A673 (cell line): ENCODE measurements at regions not wholly inside any gene's neighbourhood (a gene's known extent, or its start where the extent isn't known, plus 50 kb on each side); places are given as distances from the start of the nearest gene placed in this dataset.

ENCODE experiments used
- BruUV-seq: library from RNA; stranded (reverse); fragments of 400-500 nt; replicated peaks from 2 replicates; lab custom pipeline; 2021; lab: Mats Ljungman, UMichigan
- CTCF ChIA-PET: fragments of 300-600 bp; sonication (Branson Sonifier 250); formaldehyde crosslinking; loops from one replicate; lab custom pipeline; 2022; ENCODE audit warnings: antibody characterized with exemption; lab: Charles Lee
- POLR2A ChIA-PET: fragments of 300-600 bp; sonication (Branson Sonifier 250); formaldehyde crosslinking; loops from one replicate; lab custom pipeline; 2022; ENCODE audit warnings: antibody characterized with exemption; ENCODE audit not compliant: low non-redundant PET; lab: Charles Lee
- DNase-seq: peaks from one replicate; pipeline ENCODE4 v3.0.0-alpha.2; 2015; ENCODE audit warnings: low spot score
- H3K27ac ChIP-seq: fragments of 200-600 bp; sonication (generic); 2 replicates; pipeline ENCODE4 v1.5.1; 2016; ENCODE audit warnings: mixed run types, low read depth, mild to moderate bottlenecking, mixed read lengths, antibody characterized with exemption, low read length; ENCODE audit not compliant: poor library complexity, severe bottlenecking
- H3K27me3 ChIP-seq: fragments of 200-600 bp; sonication (generic); replicated peaks from 2 replicates; pipeline ENCODE4 v1.6.1; 2017; ENCODE audit warnings: mixed run types, low read depth, mild to moderate bottlenecking, mixed read lengths, antibody characterized with exemption, low read length; ENCODE audit not compliant: insufficient read depth, poor library complexity
- H3K36me3 ChIP-seq: fragments of 200-600 bp; sonication (generic); 2 replicates; pipeline ENCODE4 v1.6.1; 2016; ENCODE audit warnings: mixed run types, mild to moderate bottlenecking, mixed read lengths, antibody characterized with exemption, low read length; ENCODE audit not compliant: insufficient read depth, poor library complexity, severe bottlenecking
- H3K4me1 ChIP-seq: fragments of 200-600 bp; sonication (generic); 2 replicates; pipeline ENCODE4 v1.6.1; 2017; ENCODE audit warnings: mixed run types, mild to moderate bottlenecking, mixed read lengths, antibody characterized with exemption, low read length; ENCODE audit not compliant: insufficient read depth, poor library complexity, severe bottlenecking
- H3K4me3 ChIP-seq: fragments of 200-600 bp; sonication (generic); 2 replicates; pipeline ENCODE4 v1.5.1; 2016; ENCODE audit warnings: low read depth, mixed run types, mild to moderate bottlenecking, mixed read lengths, low read length; ENCODE audit not compliant: poor library complexity, severe bottlenecking
- H3K9me3 ChIP-seq: fragments of 200-600 bp; sonication (generic); 2 replicates; pipeline ENCODE4 v1.6.1; 2016; ENCODE audit warnings: mixed run types, low read depth, mild to moderate bottlenecking, mixed read lengths, antibody characterized with exemption, low read length; ENCODE audit not compliant: poor library complexity, severe bottlenecking
- CTCF ChIP-seq: fragments of 300-800, 200-600 bp; sonication (generic); conservative IDR thresholded peaks from 2 replicates; pipeline ENCODE4 v1.5.1; 2017; ENCODE audit warnings: low read depth, mild to moderate bottlenecking, antibody characterized with exemption, low read length, moderate library complexity, mixed read lengths
- EZH2 ChIP-seq: fragments of 200-600 bp; sonication (generic); IDR thresholded peaks from 2 replicates; pipeline ENCODE4 v1.6.1; 2017; ENCODE audit warnings: borderline replicate concordance, low read depth, mild to moderate bottlenecking, mixed read lengths, antibody characterized with exemption, low read length; ENCODE audit not compliant: poor library complexity, severe bottlenecking
- intact Hi-C: fragments of 100-400 bp; cut with micrococcal nuclease; formaldehyde crosslinking; loops from one replicate; pipeline ENCODE4 v1.10.0; 2022; ENCODE audit not compliant: unreplicated experiment

- CTCF ChIA-PET = no interaction called here
- Histone ChIP-seq H3K27ac (no peak overlapping the region), H3K9me3 (no peaks in the 10 kb centered on the region), H3K4me1 (no peaks in the 10 kb centered on the region), H3K4me3 (no peak overlapping the region), H3K27me3 (no peaks in the 10 kb centered on the region), H3K36me3 (no peaks in the 10 kb centered on the region)
- POLR2A ChIA-PET = no interaction called here
- BruUV-seq = no TSS peak
- intact Hi-C loops = no loop called here
- no peak for DNase-seq
- TF ChIP-seq EZH2 = no peak
- TF ChIP-seq CTCF = no peak
These were observed 1228.2 kb downstream of the ROBO2 start for GRCh38 chr3:78268087-78268486.

- H3K9me3 ChIP-seq = no peaks in the 10 kb centered on the region
- no peak for TF ChIP-seq CTCF
- TF ChIP-seq EZH2 = no peak
- intact Hi-C loops = no loop called here
- H3K36me3 ChIP-seq = no peaks in the 10 kb centered on the region
- no peak overlapping the region for H3K27ac ChIP-seq
- no TSS peak for BruUV-seq
- ChIA-PET CTCF (no interaction called here), POLR2A (no interaction called here)
- no peak for DNase-seq
- H3K27me3 ChIP-seq = no peaks in the 10 kb centered on the region
- no peaks in the 10 kb centered on the region for H3K4me1 ChIP-seq
- H3K4me3 ChIP-seq = no peak overlapping the region
These were observed 1229.1 kb downstream of the ROBO2 start for GRCh38 chr3:78268716-78269668.

GRCh38 chr3:78273326-78273725, 1233.4 kb downstream of the ROBO2 start:
- ChIA-PET CTCF (no interaction called here), POLR2A (no interaction called here)
- no peaks in the 10 kb centered on the region for H3K9me3 ChIP-seq
- no peak overlapping the region for H3K27ac ChIP-seq
- H3K36me3 ChIP-seq = no peaks in the 10 kb centered on the region
- no peak overlapping the region for H3K4me3 ChIP-seq
- TF ChIP-seq CTCF (no peak), EZH2 (no peak)
- no TSS peak for BruUV-seq
- H3K27me3 ChIP-seq = no peaks in the 10 kb centered on the region
- intact Hi-C loops = loop anchor here (10.0 kb wide), 1 partner anchor 371 kb away; no protein-coding TSS in a partner anchor
- peaks cover 11% of the 10 kb centered on the region for H3K4me1 ChIP-seq
- no peak for DNase-seq
